NB4 (cell line): ENCODE measurements at regions not wholly inside any gene's neighbourhood (a gene's known extent, or its start where the extent isn't known, plus 50 kb on each side); places are given as distances from the start of the nearest gene placed in this dataset.

Source experiments
- DNase-seq: peaks from one replicate; pipeline ENCODE4 v3.0.0; 2010; ENCODE audit warnings: low read depth
- H3K4me3 ChIP-seq: one replicate; pipeline ENCODE4 v1.5.1; 2011; ENCODE audit warnings: mild to moderate bottlenecking, low read depth, low read length, moderate library complexity
- MAX ChIP-seq: IDR thresholded peaks from 2 replicates; pipeline ENCODE4 v1.6.1; 2011; ENCODE audit warnings: low read depth, low read length
- MYC ChIP-seq: IDR thresholded peaks from 2 replicates; pipeline ENCODE4 v1.6.1; 2011; ENCODE audit warnings: low read depth, low read length
- POLR2A ChIP-seq: IDR thresholded peaks from 2 replicates; pipeline ENCODE4 v1.6.1; 2011; ENCODE audit warnings: mild to moderate bottlenecking; ENCODE audit not compliant: insufficient read length; ENCODE audit errors: extremely low read depth
- TF ChIP-seq, protein P1 (sequence below): IDR thresholded peaks from one replicate; pipeline ENCODE4 v1.5.1; 2012; ENCODE audit warnings: low read depth, low read length

DNA sequence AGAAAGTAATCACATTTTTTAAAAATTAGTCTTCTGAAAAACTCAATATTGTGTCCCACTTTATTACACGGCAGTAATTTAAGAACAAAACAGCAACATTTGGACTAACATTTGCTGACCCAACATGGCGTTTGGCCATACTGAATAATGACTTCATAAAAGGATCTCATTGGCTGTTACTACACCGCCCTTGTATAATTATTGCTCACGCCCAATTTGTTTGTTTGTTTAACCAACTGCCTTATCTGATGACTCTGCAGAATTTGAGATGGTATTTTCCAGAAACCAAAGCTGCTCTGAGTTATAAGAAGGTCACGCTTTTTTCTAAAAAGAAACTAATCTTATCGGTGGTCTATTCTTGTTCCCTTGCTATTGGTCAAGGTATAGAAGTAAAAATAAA is 200.2 kb upstream of the TARS1 start:
- TF ChIP-seq POLR2A = no peak
- no peak for TF ChIP-seq MYC
- no peak for TF ChIP-seq MAX
- TF ChIP-seq, protein P1, sequence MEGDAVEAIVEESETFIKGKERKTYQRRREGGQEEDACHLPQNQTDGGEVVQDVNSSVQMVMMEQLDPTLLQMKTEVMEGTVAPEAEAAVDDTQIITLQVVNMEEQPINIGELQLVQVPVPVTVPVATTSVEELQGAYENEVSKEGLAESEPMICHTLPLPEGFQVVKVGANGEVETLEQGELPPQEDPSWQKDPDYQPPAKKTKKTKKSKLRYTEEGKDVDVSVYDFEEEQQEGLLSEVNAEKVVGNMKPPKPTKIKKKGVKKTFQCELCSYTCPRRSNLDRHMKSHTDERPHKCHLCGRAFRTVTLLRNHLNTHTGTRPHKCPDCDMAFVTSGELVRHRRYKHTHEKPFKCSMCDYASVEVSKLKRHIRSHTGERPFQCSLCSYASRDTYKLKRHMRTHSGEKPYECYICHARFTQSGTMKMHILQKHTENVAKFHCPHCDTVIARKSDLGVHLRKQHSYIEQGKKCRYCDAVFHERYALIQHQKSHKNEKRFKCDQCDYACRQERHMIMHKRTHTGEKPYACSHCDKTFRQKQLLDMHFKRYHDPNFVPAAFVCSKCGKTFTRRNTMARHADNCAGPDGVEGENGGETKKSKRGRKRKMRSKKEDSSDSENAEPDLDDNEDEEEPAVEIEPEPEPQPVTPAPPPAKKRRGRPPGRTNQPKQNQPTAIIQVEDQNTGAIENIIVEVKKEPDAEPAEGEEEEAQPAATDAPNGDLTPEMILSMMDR = no peak
- no peak for DNase-seq
- H3K4me3 ChIP-seq = no peak overlapping the region

GRCh38 chr5:33241802-33242201 is 199.0 kb upstream of the TARS1 start:
- TF ChIP-seq, protein P1 = no peak
- no peak for TF ChIP-seq POLR2A
- no peak for TF ChIP-seq MAX
- TF ChIP-seq MYC = no peak
- DNase-seq = peak; percentile 9
- H3K4me3 ChIP-seq = no peak overlapping the region

- H3K4me3 ChIP-seq = no peak overlapping the region
- DNase-seq = no peak
- no peak for TF ChIP-seq MAX
- no peak for TF ChIP-seq MYC
- no peak for TF ChIP-seq POLR2A
- TF ChIP-seq, protein P1 = no peak
These were observed 198.5 kb upstream of the TARS1 start for GRCh38 chr5:33242277-33242676.

DNA sequence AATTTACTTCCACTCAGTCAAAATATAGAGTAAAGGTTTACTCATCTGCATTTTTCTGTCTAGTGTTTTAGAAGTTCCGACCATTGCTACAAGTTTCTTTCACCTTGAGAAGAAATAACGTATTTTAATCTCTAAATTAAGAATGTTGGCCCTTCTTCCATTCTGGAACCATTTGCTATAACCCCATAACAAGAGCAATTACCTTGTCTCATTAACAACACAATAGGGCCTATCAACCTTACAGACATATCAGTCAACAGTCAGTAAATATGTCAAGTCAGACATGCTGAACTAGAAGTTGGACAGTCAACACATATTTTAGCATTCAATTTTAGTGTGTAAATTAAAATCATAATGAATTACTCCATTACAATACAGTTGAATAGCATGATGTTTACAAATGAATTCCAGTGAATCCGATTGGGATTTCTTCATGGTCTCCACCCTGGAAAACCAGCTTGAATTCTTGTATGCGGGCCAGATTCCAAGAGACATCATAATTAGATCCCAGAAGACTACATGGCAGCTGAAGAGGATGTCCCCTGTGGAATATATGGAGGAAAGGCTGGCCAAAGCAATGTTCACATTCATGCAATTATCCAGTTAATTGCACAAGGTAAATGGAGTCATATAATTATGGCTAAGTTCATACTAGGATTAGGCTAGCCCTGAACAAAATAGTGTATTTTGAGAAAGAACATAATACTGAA is 196.2 kb upstream of the TARS1 start:
- TF ChIP-seq POLR2A = no peak
- TF ChIP-seq MAX = no peak
- no peak for TF ChIP-seq MYC
- TF ChIP-seq, protein P1 = no peak
- no peak for DNase-seq

DNA sequence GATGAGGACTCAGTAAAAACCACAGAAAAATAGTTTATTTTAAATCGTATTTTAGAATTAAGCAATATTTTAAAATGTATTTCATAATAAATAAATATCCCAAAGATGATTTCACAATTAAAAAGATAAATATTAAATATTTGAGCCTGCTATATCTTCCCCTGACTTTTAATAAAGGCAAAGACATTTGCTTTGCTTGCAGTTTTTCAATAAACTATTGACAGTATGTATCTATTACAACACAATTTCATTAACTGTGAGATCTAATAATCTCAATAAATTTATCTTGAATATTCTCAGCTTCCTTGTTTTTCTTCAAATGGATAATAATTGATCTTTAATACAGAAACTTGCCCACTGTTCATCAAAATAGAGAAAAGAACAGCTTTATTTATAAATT is 186.2 kb upstream of the TARS1 start:
- H3K4me3 ChIP-seq = no peak overlapping the region
- no peak for DNase-seq
- TF ChIP-seq, protein P1 = no peak
- no peak for TF ChIP-seq POLR2A
- no peak for TF ChIP-seq MAX
- TF ChIP-seq MYC = no peak

More for the DNA sequence above, 196.2 kb upstream of the TARS1 start:
- no peak overlapping the region for H3K4me3 ChIP-seq
